HFF-Myc (cell line): ENCODE measurements at regions not wholly inside any gene's neighbourhood (a gene's known extent, or its start where the extent isn't known, plus 50 kb on each side); places are given as distances from the start of the nearest gene placed in this dataset.

Source experiments
- DNase-seq: peaks from one replicate; pipeline ENCODE4 v3.0.0-alpha.2; 2011; ENCODE audit warnings: low read depth; ENCODE audit errors: extremely low read depth
- H3K4me3 ChIP-seq: replicated peaks from 2 replicates; pipeline ENCODE4 v1.5.1; 2011; ENCODE audit warnings: low read depth, mild to moderate bottlenecking, control low read depth, low read length
- TF ChIP-seq, protein P1 (sequence below): IDR thresholded peaks from 2 replicates; pipeline ENCODE4 v1.5.1; 2012; ENCODE audit warnings: mild to moderate bottlenecking, low read depth, low read length, control low read depth; ENCODE audit errors: missing control alignments

- TF ChIP-seq, protein P1, sequence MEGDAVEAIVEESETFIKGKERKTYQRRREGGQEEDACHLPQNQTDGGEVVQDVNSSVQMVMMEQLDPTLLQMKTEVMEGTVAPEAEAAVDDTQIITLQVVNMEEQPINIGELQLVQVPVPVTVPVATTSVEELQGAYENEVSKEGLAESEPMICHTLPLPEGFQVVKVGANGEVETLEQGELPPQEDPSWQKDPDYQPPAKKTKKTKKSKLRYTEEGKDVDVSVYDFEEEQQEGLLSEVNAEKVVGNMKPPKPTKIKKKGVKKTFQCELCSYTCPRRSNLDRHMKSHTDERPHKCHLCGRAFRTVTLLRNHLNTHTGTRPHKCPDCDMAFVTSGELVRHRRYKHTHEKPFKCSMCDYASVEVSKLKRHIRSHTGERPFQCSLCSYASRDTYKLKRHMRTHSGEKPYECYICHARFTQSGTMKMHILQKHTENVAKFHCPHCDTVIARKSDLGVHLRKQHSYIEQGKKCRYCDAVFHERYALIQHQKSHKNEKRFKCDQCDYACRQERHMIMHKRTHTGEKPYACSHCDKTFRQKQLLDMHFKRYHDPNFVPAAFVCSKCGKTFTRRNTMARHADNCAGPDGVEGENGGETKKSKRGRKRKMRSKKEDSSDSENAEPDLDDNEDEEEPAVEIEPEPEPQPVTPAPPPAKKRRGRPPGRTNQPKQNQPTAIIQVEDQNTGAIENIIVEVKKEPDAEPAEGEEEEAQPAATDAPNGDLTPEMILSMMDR, result no peak
- no peak for DNase-seq
Observed at GRCh38 chr16:56075732-56076388, 115.4 kb upstream of the GNAO1 start.

DNA sequence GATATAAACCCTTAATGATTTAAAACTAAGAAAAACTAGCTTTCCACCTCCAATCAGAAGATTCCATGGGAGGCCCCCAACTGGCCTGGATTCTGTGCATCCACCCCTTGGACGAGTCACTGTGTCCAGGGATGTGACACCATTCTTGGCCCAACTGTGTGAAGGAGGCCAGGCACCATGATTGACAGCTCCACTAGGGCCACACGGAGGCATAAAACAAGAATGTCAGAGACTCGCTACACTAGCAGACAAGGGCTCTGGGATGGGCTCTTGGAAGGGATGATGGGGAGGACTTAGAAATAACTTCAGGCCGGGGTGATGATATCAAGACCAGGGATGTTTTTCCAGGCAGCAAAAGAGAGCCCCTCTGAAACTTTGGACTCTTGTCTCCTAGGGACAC, 117.8 kb upstream of the GNAO1 start:
- no peak overlapping the region for H3K4me3 ChIP-seq
- TF ChIP-seq, protein P1, result no peak
- DNase-seq, result no peak

More at GRCh38 chr16:56075732-56076388, 115.4 kb upstream of the GNAO1 start:
- no peak overlapping the region for H3K4me3 ChIP-seq

- no peak overlapping the region for H3K4me3 ChIP-seq
- TF ChIP-seq, protein P1, result no peak
- DNase-seq, result no peak
Observed at GRCh38 chr16:56072096-56072495, 119.2 kb upstream of the GNAO1 start.

DNA sequence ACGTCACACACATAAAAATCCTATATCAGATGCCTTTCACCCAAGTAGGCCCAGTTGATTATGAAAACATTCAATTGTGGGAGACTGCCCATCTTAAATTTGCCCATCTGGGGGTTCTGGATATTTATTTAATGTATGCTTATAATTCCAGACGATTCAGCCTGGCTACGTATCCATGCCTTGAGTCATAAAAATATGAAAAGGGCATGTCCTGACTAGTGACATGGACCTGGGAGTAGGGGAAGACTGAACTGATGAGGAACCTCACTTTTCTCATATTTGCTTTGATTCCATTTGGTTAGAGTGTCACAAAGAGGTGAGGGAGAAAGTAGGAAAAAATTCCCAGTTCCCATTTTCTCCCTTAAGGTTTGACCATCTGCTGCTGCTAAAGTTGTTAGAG, 122.5 kb upstream of the GNAO1 start:
- H3K4me3 ChIP-seq, result no peak overlapping the region
- DNase-seq, result no peak
- TF ChIP-seq, protein P1, result no peak

DNA sequence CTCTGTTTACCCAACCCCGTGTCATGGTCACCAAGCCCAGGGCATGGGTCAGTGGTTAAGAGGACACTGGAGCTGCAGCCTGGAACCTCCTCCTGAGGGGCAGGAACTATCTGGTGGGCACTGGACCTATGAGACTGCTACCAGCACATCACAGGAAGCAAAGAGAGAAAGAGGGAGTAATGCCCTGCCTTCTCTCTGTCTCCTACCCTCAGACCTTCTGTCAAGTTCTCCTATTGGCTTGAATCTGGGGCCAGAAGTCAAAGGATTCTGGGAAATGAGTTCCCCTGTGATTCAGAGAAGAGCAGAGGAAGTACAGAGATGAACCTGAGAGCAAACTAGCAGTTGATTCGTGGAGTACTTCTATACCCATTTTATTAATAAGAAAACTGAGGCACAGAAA, 123.0 kb upstream of the GNAO1 start:
- TF ChIP-seq, protein P1, result no peak
- DNase-seq, result no peak

DNA sequence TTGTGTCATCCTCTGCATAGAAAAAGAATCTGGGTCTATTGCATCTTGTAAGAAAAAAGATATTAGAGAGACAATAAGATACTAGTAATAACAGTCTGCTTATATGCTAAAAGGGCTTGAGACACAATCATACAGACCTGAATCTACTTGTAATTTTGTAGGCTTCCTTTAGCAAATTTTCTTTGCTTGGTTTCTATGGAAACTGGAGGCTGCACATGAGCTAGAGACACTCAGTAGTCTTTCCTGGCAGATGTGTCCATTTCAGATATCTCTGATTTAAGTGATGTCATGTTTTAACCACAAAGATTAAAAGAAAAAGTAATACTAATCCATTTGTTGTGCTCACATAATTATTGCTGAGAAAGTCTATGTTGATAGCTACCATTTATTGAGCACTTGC, 123.9 kb upstream of the GNAO1 start:
- TF ChIP-seq, protein P1, result no peak
- DNase-seq, result no peak
- no peak overlapping the region for H3K4me3 ChIP-seq

More for the DNA sequence above, 123.0 kb upstream of the GNAO1 start:
- H3K4me3 ChIP-seq, result no peak overlapping the region

- DNase-seq, result no peak
- H3K4me3 ChIP-seq, result no peak overlapping the region
- TF ChIP-seq, protein P1, result no peak
Observed at GRCh38 chr16:56066617-56067016, 124.7 kb upstream of the GNAO1 start.
